ENCODE measurements at regions not wholly inside any gene's neighbourhood (a gene's known extent, or its start where the extent isn't known, plus 50 kb on each side); places are given as distances from the start of the nearest gene placed in this dataset.

- no peaks in the 10 kb centered on the region for H3K36me3 Mint-ChIP-seq
- no peaks in the 10 kb centered on the region for H3K9me3 Mint-ChIP-seq
- TF ChIP-seq, protein P1, sequence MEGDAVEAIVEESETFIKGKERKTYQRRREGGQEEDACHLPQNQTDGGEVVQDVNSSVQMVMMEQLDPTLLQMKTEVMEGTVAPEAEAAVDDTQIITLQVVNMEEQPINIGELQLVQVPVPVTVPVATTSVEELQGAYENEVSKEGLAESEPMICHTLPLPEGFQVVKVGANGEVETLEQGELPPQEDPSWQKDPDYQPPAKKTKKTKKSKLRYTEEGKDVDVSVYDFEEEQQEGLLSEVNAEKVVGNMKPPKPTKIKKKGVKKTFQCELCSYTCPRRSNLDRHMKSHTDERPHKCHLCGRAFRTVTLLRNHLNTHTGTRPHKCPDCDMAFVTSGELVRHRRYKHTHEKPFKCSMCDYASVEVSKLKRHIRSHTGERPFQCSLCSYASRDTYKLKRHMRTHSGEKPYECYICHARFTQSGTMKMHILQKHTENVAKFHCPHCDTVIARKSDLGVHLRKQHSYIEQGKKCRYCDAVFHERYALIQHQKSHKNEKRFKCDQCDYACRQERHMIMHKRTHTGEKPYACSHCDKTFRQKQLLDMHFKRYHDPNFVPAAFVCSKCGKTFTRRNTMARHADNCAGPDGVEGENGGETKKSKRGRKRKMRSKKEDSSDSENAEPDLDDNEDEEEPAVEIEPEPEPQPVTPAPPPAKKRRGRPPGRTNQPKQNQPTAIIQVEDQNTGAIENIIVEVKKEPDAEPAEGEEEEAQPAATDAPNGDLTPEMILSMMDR (IDR thresholded peaks at IDR 0.05; ENCODE audit: unreplicated experiment): no peak
- no peak overlapping the region for H3K4me3 Mint-ChIP-seq
- peaks cover 6% of the 10 kb centered on the region for H3K27me3 Mint-ChIP-seq (ENCODE audit: low read depth)
- no peak overlapping the region for H3K27ac Mint-ChIP-seq
- H3K4me1 Mint-ChIP-seq: no peaks in the 10 kb centered on the region
- no peak for DNase-seq (ENCODE audit: low spot score in 2 of 2, unreplicated experiment in 2 of 2)
Observed at GRCh38 chr1:166295656-166296055, 128.9 kb upstream of the FAM78B start.

DNA sequence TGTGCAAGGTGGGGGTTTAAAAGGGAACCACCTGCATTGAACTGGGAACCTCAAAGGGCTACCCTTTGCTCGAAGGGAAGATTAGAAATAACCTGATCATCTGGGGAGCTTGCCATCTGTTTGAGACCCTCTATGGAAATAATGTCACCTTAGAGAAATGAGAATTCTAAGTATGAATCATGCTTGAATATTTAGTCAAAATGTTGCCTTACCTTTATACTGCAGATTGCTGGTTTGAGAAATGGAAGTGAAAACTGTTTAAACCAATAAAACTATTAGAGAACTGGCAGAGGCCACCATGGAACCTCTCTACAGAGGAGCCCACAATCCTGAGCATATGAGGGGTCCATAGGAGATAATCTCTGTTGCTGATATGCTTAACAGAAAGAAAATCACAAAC is 131.2 kb upstream of the FAM78B start:
- DNase-seq (ENCODE audit: low spot score in 2 of 2, unreplicated experiment in 2 of 2): no peak
- no peak overlapping the region for H3K27ac Mint-ChIP-seq
- no peaks in the 10 kb centered on the region for H3K9me3 Mint-ChIP-seq
- peaks cover 2% of the 10 kb centered on the region for H3K27me3 Mint-ChIP-seq (ENCODE audit: low read depth)
- H3K36me3 Mint-ChIP-seq: no peaks in the 10 kb centered on the region
- TF ChIP-seq, protein P1 (IDR thresholded peaks at IDR 0.05; ENCODE audit: unreplicated experiment): no peak
- H3K4me1 Mint-ChIP-seq: no peaks in the 10 kb centered on the region
- no peak overlapping the region for H3K4me3 Mint-ChIP-seq

DNA sequence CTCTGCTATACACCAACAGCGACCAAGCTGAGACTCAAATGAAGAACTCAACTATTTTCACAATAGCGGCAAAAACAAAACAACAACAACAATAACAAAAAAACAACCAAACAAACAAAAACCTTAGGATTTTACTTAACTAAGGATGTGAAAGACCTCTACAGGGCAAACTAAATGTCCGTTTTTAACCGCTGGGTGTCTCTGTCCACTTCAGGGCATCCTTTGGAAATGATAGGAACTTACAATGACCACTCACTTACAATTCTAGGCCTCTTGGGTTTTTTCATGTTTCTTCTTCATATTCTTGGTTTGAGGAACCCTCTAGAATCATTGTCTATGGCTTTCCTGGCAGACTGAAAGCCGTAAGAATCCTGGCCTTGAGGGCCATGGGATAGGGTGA is 134.0 kb upstream of the FAM78B start:
- DNase-seq (ENCODE audit: low spot score in 2 of 2, unreplicated experiment in 2 of 2): no peak
- H3K27ac Mint-ChIP-seq: no peak overlapping the region
- no peaks in the 10 kb centered on the region for H3K36me3 Mint-ChIP-seq
- peaks cover 2% of the 10 kb centered on the region for H3K27me3 Mint-ChIP-seq (ENCODE audit: low read depth)
- H3K9me3 Mint-ChIP-seq: no peaks in the 10 kb centered on the region
- no peaks in the 10 kb centered on the region for H3K4me1 Mint-ChIP-seq
- no peak overlapping the region for H3K4me3 Mint-ChIP-seq
- TF ChIP-seq, protein P1 (IDR thresholded peaks at IDR 0.05; ENCODE audit: unreplicated experiment): no peak

- Mint-ChIP-seq H3K4me3 (no peak overlapping the region), H3K36me3 (no peaks in the 10 kb centered on the region), H3K27ac (no peak overlapping the region), H3K4me1 (no peaks in the 10 kb centered on the region), H3K9me3 (no peaks in the 10 kb centered on the region), H3K27me3 (ENCODE audit: low read depth) (peaks cover 2% of the 10 kb centered on the region)
- TF ChIP-seq, protein P1 (IDR thresholded peaks at IDR 0.05; ENCODE audit: unreplicated experiment): no peak
- no peak for DNase-seq (ENCODE audit: low spot score in 2 of 2, unreplicated experiment in 2 of 2)
Observed at GRCh38 chr1:166302989-166303758, 136.4 kb upstream of the FAM78B start.

GRCh38 chr1:166304131-166304530 is 137.3 kb upstream of the FAM78B start:
- no peaks in the 10 kb centered on the region for H3K36me3 Mint-ChIP-seq
- H3K27me3 Mint-ChIP-seq (ENCODE audit: low read depth): peaks cover 2% of the 10 kb centered on the region
- TF ChIP-seq, protein P1 (IDR thresholded peaks at IDR 0.05; ENCODE audit: unreplicated experiment): no peak
- no peak overlapping the region for H3K27ac Mint-ChIP-seq
- H3K4me1 Mint-ChIP-seq: no peaks in the 10 kb centered on the region
- DNase-seq (ENCODE audit: low spot score in 2 of 2, unreplicated experiment in 2 of 2): no peak
- no peak overlapping the region for H3K4me3 Mint-ChIP-seq
- H3K9me3 Mint-ChIP-seq: no peaks in the 10 kb centered on the region
